MCF 10A (cell line): ENCODE measurements at regions not wholly inside any gene's neighbourhood (a gene's known extent, or its start where the extent isn't known, plus 50 kb on each side); places are given as distances from the start of the nearest gene placed in this dataset.

Source experiments
- BruUV-seq: library from RNA; stranded (reverse); fragments of 400-500 nt; replicated peaks from 2 replicates; lab custom pipeline; 2021; lab: Mats Ljungman, UMichigan
- CTCF ChIA-PET: fragments of 300-600 bp; sonication (Branson Sonifier 250); formaldehyde crosslinking; extraction: SDS; loops from one replicate; lab custom pipeline; 2021; ENCODE audit warnings: antibody characterized with exemption, inconsistent platforms; lab: Yijun Ruan, JAX
- POLR2A ChIA-PET: fragments of 300-600, 350-650 bp; sonication (Branson Sonifier 250); formaldehyde crosslinking; extraction: SDS; loops from one replicate; lab custom pipeline; 2020; ENCODE audit warnings: antibody characterized with exemption, inconsistent platforms; lab: Yijun Ruan, JAX
- DNase-seq: peaks from one replicate; pipeline ENCODE4 v3.0.0-alpha.2; 2018; ENCODE audit not compliant: unreplicated experiment
- H3K27ac Mint-ChIP-seq: one replicate; pipeline ENCODE4 v1.8.0; 2022; ENCODE audit warnings: mild to moderate bottlenecking, low read depth, mixed read lengths; ENCODE audit not compliant: unreplicated experiment
- H3K27me3 Mint-ChIP-seq: one replicate; pipeline ENCODE4 v1.8.0; 2022; ENCODE audit warnings: mixed read lengths; ENCODE audit not compliant: insufficient read depth, unreplicated experiment
- H3K36me3 Mint-ChIP-seq: one replicate; pipeline ENCODE4 v1.8.0; 2022; ENCODE audit warnings: mild to moderate bottlenecking, moderate library complexity, mixed read lengths; ENCODE audit not compliant: insufficient read depth, unreplicated experiment
- H3K4me1 Mint-ChIP-seq: one replicate; pipeline ENCODE4 v1.8.0; 2022; ENCODE audit warnings: mixed read lengths; ENCODE audit not compliant: insufficient read depth, unreplicated experiment
- H3K4me3 Mint-ChIP-seq: one replicate; pipeline ENCODE4 v1.8.0; 2022; ENCODE audit warnings: mild to moderate bottlenecking, moderate library complexity, mixed read lengths; ENCODE audit not compliant: unreplicated experiment
- H3K9me3 Mint-ChIP-seq: one replicate; pipeline ENCODE4 v1.8.0; 2022; ENCODE audit warnings: mixed read lengths; ENCODE audit not compliant: unreplicated experiment
- intact Hi-C: fragments of 100-400 bp; cut with micrococcal nuclease; formaldehyde crosslinking; loops from 2 replicates; pipeline ENCODE4 v1.14.1; 2022
- TF ChIP-seq, protein P1 (sequence below): fragments of 200-600 bp; IDR thresholded peaks from one replicate; pipeline ENCODE4 v1.8.0; 2022; ENCODE audit warnings: antibody characterized with exemption, mild to moderate bottlenecking; ENCODE audit not compliant: unreplicated experiment

DNA sequence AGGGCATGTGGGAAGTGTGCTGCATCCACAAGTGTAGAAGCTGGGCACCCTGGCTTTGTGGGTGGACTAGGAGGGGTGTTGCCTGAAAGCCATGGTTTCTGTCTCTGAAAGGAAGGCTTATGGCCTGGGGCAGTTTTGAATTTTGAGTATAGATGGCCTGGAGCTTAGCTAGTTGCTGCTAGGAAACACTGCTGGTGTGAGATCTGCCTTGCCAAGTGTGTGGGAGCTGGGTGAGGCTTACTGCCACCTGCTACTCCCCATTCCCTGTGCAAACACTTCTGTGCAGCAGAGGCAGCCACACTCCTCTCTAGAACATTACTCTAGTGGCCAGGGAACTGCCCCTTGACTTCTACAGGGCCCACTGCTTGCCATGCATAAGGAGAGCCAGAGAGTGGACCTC lies 831.7 kb upstream of the LRRTM1 start:
- intact Hi-C loops: no loop called here
- Mint-ChIP-seq H3K4me3 (no peak overlapping the region), H3K27me3 (no peaks in the 10 kb centered on the region), H3K4me1 (no peaks in the 10 kb centered on the region), H3K27ac (no peak overlapping the region), H3K9me3 (no peaks in the 10 kb centered on the region), H3K36me3 (no peaks in the 10 kb centered on the region)
- TF ChIP-seq, protein P1, sequence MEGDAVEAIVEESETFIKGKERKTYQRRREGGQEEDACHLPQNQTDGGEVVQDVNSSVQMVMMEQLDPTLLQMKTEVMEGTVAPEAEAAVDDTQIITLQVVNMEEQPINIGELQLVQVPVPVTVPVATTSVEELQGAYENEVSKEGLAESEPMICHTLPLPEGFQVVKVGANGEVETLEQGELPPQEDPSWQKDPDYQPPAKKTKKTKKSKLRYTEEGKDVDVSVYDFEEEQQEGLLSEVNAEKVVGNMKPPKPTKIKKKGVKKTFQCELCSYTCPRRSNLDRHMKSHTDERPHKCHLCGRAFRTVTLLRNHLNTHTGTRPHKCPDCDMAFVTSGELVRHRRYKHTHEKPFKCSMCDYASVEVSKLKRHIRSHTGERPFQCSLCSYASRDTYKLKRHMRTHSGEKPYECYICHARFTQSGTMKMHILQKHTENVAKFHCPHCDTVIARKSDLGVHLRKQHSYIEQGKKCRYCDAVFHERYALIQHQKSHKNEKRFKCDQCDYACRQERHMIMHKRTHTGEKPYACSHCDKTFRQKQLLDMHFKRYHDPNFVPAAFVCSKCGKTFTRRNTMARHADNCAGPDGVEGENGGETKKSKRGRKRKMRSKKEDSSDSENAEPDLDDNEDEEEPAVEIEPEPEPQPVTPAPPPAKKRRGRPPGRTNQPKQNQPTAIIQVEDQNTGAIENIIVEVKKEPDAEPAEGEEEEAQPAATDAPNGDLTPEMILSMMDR: no peak
- ChIA-PET CTCF (interaction anchor here (0.6 kb wide), 1 partner anchor 572 kb away, joined by 3 read pairs; no protein-coding TSS in a partner anchor), POLR2A (no interaction called here)
- BruUV-seq: no TSS peak
- no peak for DNase-seq

- no TSS peak for BruUV-seq
- Mint-ChIP-seq H3K4me1 (peaks cover 7% of the 10 kb centered on the region), H3K9me3 (no peaks in the 10 kb centered on the region), H3K36me3 (no peaks in the 10 kb centered on the region), H3K4me3 (no peak overlapping the region), H3K27me3 (no peaks in the 10 kb centered on the region), H3K27ac (no peak overlapping the region)
- ChIA-PET POLR2A (no interaction called here), CTCF (no interaction called here)
- TF ChIP-seq, protein P1: no peak
- no peak for DNase-seq
- intact Hi-C loops: no loop called here
Observed at GRCh38 chr2:81097361-81097760, 792.8 kb upstream of the LRRTM1 start.

DNA sequence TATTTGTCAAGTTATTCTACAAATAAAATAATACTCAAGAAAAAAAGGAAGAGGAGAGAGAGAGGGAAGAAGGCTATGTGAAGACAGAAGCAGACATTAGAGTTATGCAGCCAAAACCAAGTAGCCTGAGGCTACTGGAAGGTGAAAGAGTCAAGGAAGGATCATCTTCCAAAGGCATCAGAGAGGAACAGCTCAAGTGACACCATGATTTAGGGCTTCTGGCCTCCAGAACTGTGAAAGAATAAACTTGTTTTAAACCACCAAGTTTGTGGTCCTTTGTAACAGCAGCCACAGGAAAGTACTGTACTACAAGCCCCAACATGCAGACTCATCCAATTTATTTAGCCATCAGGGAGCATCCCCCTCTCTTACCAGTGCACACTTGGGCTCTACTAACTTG lies 788.5 kb upstream of the LRRTM1 start:
- H3K27me3 Mint-ChIP-seq: no peaks in the 10 kb centered on the region
- H3K9me3 Mint-ChIP-seq: no peaks in the 10 kb centered on the region
- no peak overlapping the region for H3K27ac Mint-ChIP-seq
- peak; percentile 27 for DNase-seq
- peaks cover 7% of the 10 kb centered on the region for H3K4me1 Mint-ChIP-seq
- BruUV-seq: no TSS peak
- TF ChIP-seq, protein P1: no peak
- ChIA-PET CTCF (interaction anchor here (0.6 kb wide), 1 partner anchor 553 kb away, joined by 3 read pairs; no protein-coding TSS in a partner anchor), POLR2A (interaction anchor here (0.6 kb wide), 1 partner anchor 12 kb away, joined by 3 read pairs; no protein-coding TSS in a partner anchor)
- H3K36me3 Mint-ChIP-seq: no peaks in the 10 kb centered on the region
- no peak overlapping the region for H3K4me3 Mint-ChIP-seq
- intact Hi-C loops: no loop called here

- Mint-ChIP-seq H3K27me3 (no peaks in the 10 kb centered on the region), H3K4me1 (no peaks in the 10 kb centered on the region), H3K4me3 (no peak overlapping the region), H3K9me3 (no peaks in the 10 kb centered on the region), H3K36me3 (no peaks in the 10 kb centered on the region), H3K27ac (no peak overlapping the region)
- ChIA-PET CTCF (no interaction called here), POLR2A (no interaction called here)
- intact Hi-C loops: no loop called here
- TF ChIP-seq, protein P1: no peak
- BruUV-seq: no TSS peak
- peak; percentile 6 for DNase-seq
Observed at GRCh38 chr2:81087646-81088045, 783.1 kb upstream of the LRRTM1 start.
